Endodermal cell (in vitro differentiated cells): ENCODE measurements at regions not wholly inside any gene's neighbourhood (a gene's known extent, or its start where the extent isn't known, plus 50 kb on each side); places are given as distances from the start of the nearest gene placed in this dataset.

ENCODE experiments used
- DNase-seq: peaks from one replicate; pipeline ENCODE4 v3.0.0-alpha.2; 2017
- H3K27ac ChIP-seq: 2 replicates; pipeline ENCODE4 v1.5.1; 2013; ENCODE audit warnings: mild to moderate bottlenecking, low read depth, low read length, moderate library complexity
- H3K27me3 ChIP-seq: 2 replicates; pipeline ENCODE4 v1.6.1; 2013; ENCODE audit warnings: mild to moderate bottlenecking, low read length, moderate library complexity; ENCODE audit not compliant: insufficient read depth, control insufficient read depth, poor library complexity, severe bottlenecking
- H3K36me3 ChIP-seq: 2 replicates; pipeline ENCODE4 v1.7.0; 2013; ENCODE audit warnings: mild to moderate bottlenecking, low read length, moderate library complexity; ENCODE audit not compliant: control insufficient read depth, insufficient read depth
- H3K4me1 ChIP-seq: one replicate; pipeline ENCODE4 v1.7.0; 2013; ENCODE audit warnings: low read length; ENCODE audit not compliant: control insufficient read depth, insufficient read depth
- H3K4me3 ChIP-seq: 2 replicates; pipeline ENCODE4 v1.5.1; 2013; ENCODE audit warnings: mild to moderate bottlenecking, low read length, moderate library complexity
- H3K9ac ChIP-seq: 2 replicates; pipeline ENCODE4 v1.6.1; 2013; ENCODE audit warnings: mild to moderate bottlenecking, low read length, moderate library complexity; ENCODE audit not compliant: poor library complexity, severe bottlenecking; ENCODE audit errors: extremely low read depth
- H3K9me3 ChIP-seq: 2 replicates; pipeline ENCODE4 v1.6.1; 2013; ENCODE audit warnings: mild to moderate bottlenecking, low read length, moderate library complexity; ENCODE audit not compliant: control insufficient read depth
- H3K27ac Mint-ChIP-seq: 2 replicates; pipeline ENCODE4 v1.8.0; 2020; ENCODE audit warnings: mixed read lengths
- H3K27me3 Mint-ChIP-seq: 2 replicates; pipeline ENCODE4 v1.8.0; 2021; ENCODE audit warnings: mild to moderate bottlenecking, mixed read lengths; ENCODE audit not compliant: insufficient read depth
- H3K36me3 Mint-ChIP-seq: 2 replicates; pipeline ENCODE4 v1.8.0; 2020; ENCODE audit warnings: low read depth, mixed read lengths
- H3K4me1 Mint-ChIP-seq: 2 replicates; pipeline ENCODE4 v1.8.0; 2020; ENCODE audit warnings: mixed read lengths
- H3K4me3 Mint-ChIP-seq: 2 replicates; pipeline ENCODE4 v1.8.0; 2020; ENCODE audit warnings: mild to moderate bottlenecking, moderate library complexity, mixed read lengths
- H3K9me3 Mint-ChIP-seq: 2 replicates; pipeline ENCODE4 v1.8.0; 2020; ENCODE audit warnings: mild to moderate bottlenecking, mixed read lengths
- WGBS, 2 experiments: methylation state at CpG; one replicate each; pipeline versions ENCODE4 v1.1.5 to v1.1.7; 2013; ENCODE audit warnings: missing lambda C conversion rate in 2 of 2, mixed read lengths in 1 of 2; ENCODE audit not compliant: insufficient coverage in 1 of 2, insufficient read length in 1 of 2; 5-methylcytosine and 5-hydroxymethylcytosine counted together
- TF ChIP-seq, protein P1 (sequence below): fragments of 200-600 bp; sonication (generic); conservative IDR thresholded peaks from 2 replicates; pipeline ENCODE4 v1.5.0; 2021; ENCODE audit warnings: antibody characterized with exemption, mild to moderate bottlenecking

DNA sequence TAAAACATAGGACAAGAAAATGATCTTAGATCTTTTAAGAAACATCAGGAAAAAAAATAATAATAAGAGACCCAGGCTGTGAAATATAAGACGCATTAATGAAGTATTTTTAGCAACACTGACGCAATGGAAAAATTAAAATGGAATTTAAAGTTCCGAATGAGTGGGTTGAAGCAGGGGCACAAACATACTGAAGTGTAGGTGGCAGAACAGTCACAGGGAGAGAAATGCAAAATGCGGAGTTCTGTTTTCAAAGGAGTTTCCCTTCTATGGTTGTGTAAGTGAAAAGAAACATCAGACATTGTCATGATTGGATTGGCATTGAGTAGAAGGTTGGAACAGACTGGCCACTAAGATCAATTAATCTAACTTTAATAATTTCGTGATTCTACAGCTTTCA lies 159.8 kb downstream of the CYSLTR2 start:
- H3K9me3 ChIP-seq = no peaks in the 10 kb centered on the region
- no peaks in the 10 kb centered on the region for H3K36me3 Mint-ChIP-seq
- DNase-seq = no peak
- H3K9me3 Mint-ChIP-seq = no peaks in the 10 kb centered on the region
- no peak overlapping the region for H3K27ac ChIP-seq
- no peak overlapping the region for H3K27ac Mint-ChIP-seq
- no peak overlapping the region for H3K9ac ChIP-seq
- H3K4me1 ChIP-seq = peaks cover 7% of the 10 kb centered on the region
- no peak overlapping the region for H3K4me3 Mint-ChIP-seq
- no peaks in the 10 kb centered on the region for H3K27me3 Mint-ChIP-seq
- no peak overlapping the region for H3K4me3 ChIP-seq
- H3K27me3 ChIP-seq = no peaks in the 10 kb centered on the region
- TF ChIP-seq, protein P1, sequence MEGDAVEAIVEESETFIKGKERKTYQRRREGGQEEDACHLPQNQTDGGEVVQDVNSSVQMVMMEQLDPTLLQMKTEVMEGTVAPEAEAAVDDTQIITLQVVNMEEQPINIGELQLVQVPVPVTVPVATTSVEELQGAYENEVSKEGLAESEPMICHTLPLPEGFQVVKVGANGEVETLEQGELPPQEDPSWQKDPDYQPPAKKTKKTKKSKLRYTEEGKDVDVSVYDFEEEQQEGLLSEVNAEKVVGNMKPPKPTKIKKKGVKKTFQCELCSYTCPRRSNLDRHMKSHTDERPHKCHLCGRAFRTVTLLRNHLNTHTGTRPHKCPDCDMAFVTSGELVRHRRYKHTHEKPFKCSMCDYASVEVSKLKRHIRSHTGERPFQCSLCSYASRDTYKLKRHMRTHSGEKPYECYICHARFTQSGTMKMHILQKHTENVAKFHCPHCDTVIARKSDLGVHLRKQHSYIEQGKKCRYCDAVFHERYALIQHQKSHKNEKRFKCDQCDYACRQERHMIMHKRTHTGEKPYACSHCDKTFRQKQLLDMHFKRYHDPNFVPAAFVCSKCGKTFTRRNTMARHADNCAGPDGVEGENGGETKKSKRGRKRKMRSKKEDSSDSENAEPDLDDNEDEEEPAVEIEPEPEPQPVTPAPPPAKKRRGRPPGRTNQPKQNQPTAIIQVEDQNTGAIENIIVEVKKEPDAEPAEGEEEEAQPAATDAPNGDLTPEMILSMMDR = no peak
- H3K36me3 ChIP-seq = no peaks in the 10 kb centered on the region
- peaks cover 7% of the 10 kb centered on the region for H3K4me1 Mint-ChIP-seq
- 87% methylated on average over 5 of the region's 5 CpGs for WGBS, 2 experiments

DNA sequence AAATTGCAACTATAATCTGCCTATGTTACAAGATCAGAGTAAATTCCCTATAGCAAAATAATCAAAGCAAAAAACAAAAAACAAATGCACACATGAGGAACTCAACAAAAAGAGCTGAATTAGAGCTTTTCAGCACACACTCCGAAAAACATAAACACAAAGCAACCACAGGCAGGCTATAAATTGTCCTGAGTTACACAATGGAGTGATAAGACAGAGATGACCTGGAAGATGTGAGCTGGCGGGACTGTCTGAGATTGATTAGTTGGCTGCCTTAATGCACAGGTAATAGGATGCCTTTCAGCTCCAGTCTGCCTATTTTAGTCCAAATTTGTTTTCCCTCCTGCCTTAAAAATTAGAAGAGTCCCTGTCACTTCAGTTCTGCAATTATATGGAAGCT lies 159.0 kb upstream of the FNDC3A start:
- no peak overlapping the region for H3K9ac ChIP-seq
- H3K9me3 ChIP-seq = no peaks in the 10 kb centered on the region
- peaks cover 8% of the 10 kb centered on the region for H3K4me1 Mint-ChIP-seq
- no peak overlapping the region for H3K27ac ChIP-seq
- no peak overlapping the region for H3K4me3 Mint-ChIP-seq
- TF ChIP-seq, protein P1 = no peak
- no peak overlapping the region for H3K4me3 ChIP-seq
- no peaks in the 10 kb centered on the region for H3K9me3 Mint-ChIP-seq
- no peaks in the 10 kb centered on the region for H3K27me3 ChIP-seq
- no peaks in the 10 kb centered on the region for H3K36me3 Mint-ChIP-seq
- H3K27ac Mint-ChIP-seq = no peak overlapping the region
- no peaks in the 10 kb centered on the region for H3K27me3 Mint-ChIP-seq
- no peaks in the 10 kb centered on the region for H3K36me3 ChIP-seq
- H3K4me1 ChIP-seq = peaks cover 7% of the 10 kb centered on the region
- 90 to 100% methylated on average over 1 to 2 of the region's 2 CpGs for WGBS, 2 experiments
- DNase-seq = no peak

DNA sequence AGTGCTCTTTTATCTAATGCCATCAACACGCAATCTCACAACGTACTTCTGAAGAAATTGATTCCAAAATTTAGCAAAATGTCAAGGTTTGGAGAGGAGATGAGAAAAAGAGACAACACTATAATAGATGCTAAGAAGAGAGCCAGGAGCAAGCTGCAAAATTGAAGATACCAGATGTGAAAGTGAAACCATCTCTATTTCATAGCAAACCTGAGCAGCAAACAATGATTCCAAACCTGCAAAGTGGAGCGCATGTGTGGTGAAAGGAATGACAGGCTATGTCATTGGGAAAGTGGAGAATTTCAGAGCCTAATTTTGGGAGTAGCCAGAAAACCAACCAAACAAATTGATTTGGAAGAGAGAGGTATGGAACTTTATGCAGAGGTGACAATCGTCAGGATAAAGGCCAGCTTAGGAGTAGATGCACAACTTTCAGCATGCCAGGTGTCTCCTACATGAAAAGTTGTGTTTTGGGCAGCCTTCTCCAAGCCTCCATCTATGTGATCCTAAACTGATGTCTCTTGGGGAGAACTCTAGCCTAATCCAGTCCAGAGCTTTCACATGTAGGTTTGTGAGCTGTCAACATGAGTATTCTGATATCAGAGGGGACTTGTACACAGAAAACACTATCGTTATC lies 158.4 kb upstream of the FNDC3A start:
- H3K9ac ChIP-seq = no peak overlapping the region
- no peaks in the 10 kb centered on the region for H3K9me3 Mint-ChIP-seq
- H3K36me3 Mint-ChIP-seq = no peaks in the 10 kb centered on the region
- H3K27me3 ChIP-seq = no peaks in the 10 kb centered on the region
- no peaks in the 10 kb centered on the region for H3K9me3 ChIP-seq
- no peak for DNase-seq
- no peaks in the 10 kb centered on the region for H3K27me3 Mint-ChIP-seq
- no peaks in the 10 kb centered on the region for H3K36me3 ChIP-seq
- TF ChIP-seq, protein P1 = no peak
- H3K27ac ChIP-seq = no peak overlapping the region
- WGBS, 2 experiments = 63 to 83% methylated on average over 3 to 4 of the region's 5 CpGs
- peaks cover 7% of the 10 kb centered on the region for H3K4me1 ChIP-seq
- H3K4me3 Mint-ChIP-seq = no peak overlapping the region
- no peak overlapping the region for H3K4me3 ChIP-seq
- H3K27ac Mint-ChIP-seq = no peak overlapping the region
- H3K4me1 Mint-ChIP-seq = peaks cover 8% of the 10 kb centered on the region
